ENCODE measurements at regions not wholly inside any gene's neighbourhood (a gene's known extent, or its start where the extent isn't known, plus 50 kb on each side); places are given as distances from the start of the nearest gene placed in this dataset.

- H4K91ac ChIP-seq (replicated peaks; ENCODE audit: insufficient read length, low read length), result no peak overlapping the region
- H2BK15ac ChIP-seq (ENCODE audit: low read length), result no peak overlapping the region
- H3K9ac ChIP-seq (replicated peaks in 1 of 4; ENCODE audit: extremely low read depth in 1 of 4, low read depth in 3 of 4, low read length in 3 of 4), result no peak overlapping the region
- H3K56ac ChIP-seq (replicated peaks; ENCODE audit: insufficient read length, low read depth, low read length), result no peak overlapping the region
- H3K14ac ChIP-seq (ENCODE audit: insufficient read length), result no peak overlapping the region
- H2BK12ac ChIP-seq (ENCODE audit: low read depth, low read length), result no peak overlapping the region
- H3K79me1 ChIP-seq (ENCODE audit: low read depth, low read length), result no peaks in the 10 kb centered on the region; the same call in 1 of the 2 replicates
- no peak overlapping the region for H2AK5ac ChIP-seq (ENCODE audit: low read depth, low read length)
- FAIRE-seq (no peak), DNase-seq (ENCODE audit: low read depth in 1 of 2, low spot score in 2 of 2) (no peak)
- ChIA-PET POLR2A (ENCODE audit: partially characterized antibody) (interaction anchor here (0.9 kb wide), 1 partner anchor 71 kb away, joined by 4 read pairs; the partner anchor contains the start of gene DLG1), CTCF (ENCODE audit: partially characterized antibody) (interaction anchor here (1.0 to 2.6 kb wide), 3 partner anchors 15 to 133 kb away, joined by 4 to 12 read pairs (median 4); no protein-coding TSS in a partner anchor)
- H3K18ac ChIP-seq (ENCODE audit: extremely low read depth, low read length), result no peak overlapping the region
- 92% methylated on average over 4 of the region's 4 CpGs; no CpG with 5 or more reads in 1 of the 2 experiments for WGBS, 2 experiments (ENCODE audit: extremely low coverage in 1 of 2, insufficient coverage in 1 of 2, insufficient read length in 1 of 2, insufficient replicate concordance in 2 of 2, low coverage in 1 of 2, low lambda C conversion rate in 2 of 2, missing lambda C conversion rate in 1 of 2)
- no peak overlapping the region for H4K5ac ChIP-seq (ENCODE audit: insufficient read length, low read depth, low read length)
- no peak overlapping the region for H2AFZ ChIP-seq (ENCODE audit: low read length)
- no peaks in the 10 kb centered on the region for H3K36me3 ChIP-seq (ENCODE audit: control insufficient read depth in 2 of 4, insufficient read depth in 4 of 4, low read length in 3 of 4)
- H3K4ac ChIP-seq (replicated peaks; ENCODE audit: insufficient read length, low read depth, low read length), result no peak overlapping the region
- no peak overlapping the region for H2BK20ac ChIP-seq (ENCODE audit: low read length)
- no peaks in the 10 kb centered on the region for H3K9me3 ChIP-seq (ENCODE audit: insufficient read depth in 2 of 2, low read depth in 1 of 2, low read length in 1 of 2)
- H3K27ac ChIP-seq (ENCODE audit: low read depth, low read length), result no peak overlapping the region
- TF ChIP-seq SUZ12 (IDR thresholded peaks at IDR 0.05; ENCODE audit: low read length), result no peak
- TF ChIP-seq SP1 (IDR thresholded peaks at IDR 0.05; ENCODE audit: low read depth, low read length), result no peak
- no peak for TF ChIP-seq SIX5 (IDR thresholded peaks at IDR 0.05; ENCODE audit: low read depth, low read length)
- no peak overlapping the region for H2BK5ac ChIP-seq (ENCODE audit: low read depth, low read length)
- no peak overlapping the region for H4K8ac ChIP-seq (ENCODE audit: extremely low read depth, insufficient read depth, low read length)
- no peak overlapping the region for H2BK120ac ChIP-seq (replicated peaks; ENCODE audit: low read depth, low read length)
- no peaks in the 10 kb centered on the region for H4K20me1 ChIP-seq (replicated peaks in 1 of 2; ENCODE audit: control insufficient read depth in 1 of 2, insufficient read depth in 2 of 2, low read length in 2 of 2)
- peaks cover 3 to 16% (median 10%) of the 10 kb centered on the region in 4 experiments; a peak in 6 of 7 replicates for H3K4me1 ChIP-seq (replicated peaks in 1 of 4; ENCODE audit: control insufficient read depth in 3 of 4, insufficient read depth in 4 of 4, low read length in 3 of 4)
- H3K4me2 ChIP-seq (ENCODE audit: insufficient read depth in 1 of 2, low read depth in 2 of 2, low read length in 2 of 2), result peak overlapping the region; percentile 38 to 39; a peak in 2 of 4 replicates
- no peak overlapping the region for H3K23ac ChIP-seq (ENCODE audit: insufficient read length)
- no peaks in the 10 kb centered on the region; the same call in 1 of the 2 replicates for H3K23me2 ChIP-seq (ENCODE audit: low read depth, low read length)
- no peaks in the 10 kb centered on the region; a peak in 1 of 7 replicates for H3K27me3 ChIP-seq (replicated peaks in 1 of 4; ENCODE audit: control insufficient read depth in 3 of 4, extremely low read depth in 1 of 4, insufficient read depth in 3 of 4, low read length in 3 of 4)
- H3K4me3 ChIP-seq (ENCODE audit: extremely low read depth in 1 of 4, insufficient read depth in 2 of 4, low read depth in 3 of 4, low read length in 4 of 4), result no peak overlapping the region
- no peaks in the 10 kb centered on the region for H3K79me2 ChIP-seq (ENCODE audit: control insufficient read depth in 1 of 2, insufficient read depth in 2 of 2, low read length in 2 of 2)
Measured at GRCh38 chr3:197368821-197369220, 70.4 kb upstream of the DLG1 start.

Measured in H1 (cell line).